ENCODE measurements at regions not wholly inside any gene's neighbourhood (a gene's known extent, or its start where the extent isn't known, plus 50 kb on each side); places are given as distances from the start of the nearest gene placed in this dataset.
A peak's percentile ranks its signal among the peaks of the same experiment; 100 is the strongest.
"Not testable (repeated sequence)": the region's sequence is repeated elsewhere in the genome, so short reads cannot be mapped to it uniquely, and the experiment has no call there.

DNA sequence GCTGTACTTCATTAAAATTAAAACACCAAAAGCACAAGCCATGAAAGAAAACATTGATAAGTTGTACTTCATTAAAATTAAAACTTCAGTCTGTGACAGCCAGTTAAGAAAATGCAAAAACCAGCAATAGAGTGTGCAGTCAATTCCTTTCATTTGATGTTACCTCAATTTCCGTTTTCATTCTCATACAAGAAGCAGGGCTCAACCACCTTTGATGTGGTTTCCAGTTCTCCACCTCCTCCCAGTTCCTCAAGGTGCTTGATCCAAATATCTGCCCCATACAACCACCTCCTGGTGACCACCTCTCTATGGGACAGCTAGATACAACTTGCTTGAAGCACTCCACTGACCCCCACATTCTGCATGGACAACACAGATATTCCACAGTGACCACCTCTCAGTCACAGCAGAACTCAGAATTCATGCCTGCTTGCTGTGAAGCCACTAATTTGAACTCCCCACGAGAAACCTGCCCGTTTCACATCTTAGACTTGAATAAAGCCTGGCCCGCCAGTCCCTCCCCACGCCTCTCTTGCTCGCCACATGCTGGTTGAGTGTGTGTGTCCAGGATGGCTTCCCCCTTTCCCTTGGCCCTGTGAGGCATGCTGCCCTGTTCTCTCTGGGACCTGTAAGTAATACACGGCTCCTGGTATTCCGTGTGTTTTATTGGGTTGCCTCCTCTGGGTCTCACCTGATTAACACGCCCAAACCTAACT lies 66.1 kb downstream of the FAM50B start:
- Mint-ChIP-seq H3K36me3 (peaks cover 5% of the 10 kb centered on the region), H3K27ac (no peak overlapping the region), H3K4me3 (peak overlapping the region; percentile 62), H3K4me1 (ENCODE audit: low read depth) (peaks cover 35% of the 10 kb centered on the region), H3K9me3 (ENCODE audit: low read depth) (no peaks in the 10 kb centered on the region), H3K27me3 (peaks cover 31% of the 10 kb centered on the region)

GRCh38 chr6:3916211-3916610 lies 67.0 kb downstream of the FAM50B start:
- no peaks in the 10 kb centered on the region for H3K9me3 Mint-ChIP-seq (ENCODE audit: low read depth)
- H3K36me3 Mint-ChIP-seq: peaks cover 5% of the 10 kb centered on the region
- H3K27me3 Mint-ChIP-seq: peaks cover 25% of the 10 kb centered on the region
- H3K4me1 Mint-ChIP-seq (ENCODE audit: low read depth): peaks cover 35% of the 10 kb centered on the region
- H3K4me3 Mint-ChIP-seq: no peak overlapping the region
- no peak overlapping the region for H3K27ac Mint-ChIP-seq

GRCh38 chr6:3916749-3917148 lies 67.6 kb downstream of the FAM50B start:
- H3K4me3 Mint-ChIP-seq; H3K27ac Mint-ChIP-seq; H3K36me3 Mint-ChIP-seq; H3K9me3 Mint-ChIP-seq (ENCODE audit: low read depth): not testable (repeated sequence)
- Mint-ChIP-seq H3K27me3 (peaks cover 19% of the 10 kb centered on the region), H3K4me1 (ENCODE audit: low read depth) (peaks cover 35% of the 10 kb centered on the region)

GRCh38 chr6:3918469-3918868 lies 69.3 kb downstream of the FAM50B start:
- Mint-ChIP-seq H3K9me3 (ENCODE audit: low read depth) (no peaks in the 10 kb centered on the region), H3K27me3 (peaks cover 5% of the 10 kb centered on the region), H3K36me3 (peaks cover 5% of the 10 kb centered on the region), H3K27ac (no peak overlapping the region), H3K4me1 (ENCODE audit: low read depth) (peaks cover 32% of the 10 kb centered on the region), H3K4me3 (no peak overlapping the region)

- H3K4me1 Mint-ChIP-seq (ENCODE audit: low read depth): peaks cover 27% of the 10 kb centered on the region
- peaks cover 4% of the 10 kb centered on the region for H3K27me3 Mint-ChIP-seq
- no peaks in the 10 kb centered on the region for H3K9me3 Mint-ChIP-seq (ENCODE audit: low read depth)
- peaks cover 5% of the 10 kb centered on the region for H3K36me3 Mint-ChIP-seq
- no peak overlapping the region for H3K4me3 Mint-ChIP-seq
- no peak overlapping the region for H3K27ac Mint-ChIP-seq
Observed at GRCh38 chr6:3919130-3919628, 70.0 kb downstream of the FAM50B start.

DNA sequence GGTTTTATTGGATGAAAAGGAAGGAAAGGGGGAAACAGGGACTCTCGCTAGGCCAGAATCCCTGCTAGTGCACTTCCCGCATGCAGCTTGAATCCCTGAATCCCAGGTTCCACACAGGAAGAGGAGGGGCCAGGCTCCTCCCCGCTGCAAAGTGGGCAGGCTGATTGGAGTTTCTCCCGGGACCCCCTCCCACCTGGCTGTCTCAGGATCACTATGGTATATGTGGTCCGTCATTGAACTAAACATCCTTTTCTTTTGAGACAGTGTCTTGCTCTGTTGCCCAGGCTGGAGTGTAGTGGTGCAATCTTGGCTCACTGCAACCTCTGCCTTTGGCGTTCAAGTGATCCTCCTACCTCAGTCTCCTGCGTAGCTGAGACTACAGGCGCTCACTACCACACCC lies 70.7 kb downstream of the FAM50B start:
- no peaks in the 10 kb centered on the region for H3K9me3 Mint-ChIP-seq (ENCODE audit: low read depth)
- peaks cover 21% of the 10 kb centered on the region for H3K4me1 Mint-ChIP-seq (ENCODE audit: low read depth)
- H3K36me3 Mint-ChIP-seq: peaks cover 5% of the 10 kb centered on the region
- no peak overlapping the region for H3K27ac Mint-ChIP-seq
- no peak overlapping the region for H3K4me3 Mint-ChIP-seq
- peaks cover 2% of the 10 kb centered on the region for H3K27me3 Mint-ChIP-seq

DNA sequence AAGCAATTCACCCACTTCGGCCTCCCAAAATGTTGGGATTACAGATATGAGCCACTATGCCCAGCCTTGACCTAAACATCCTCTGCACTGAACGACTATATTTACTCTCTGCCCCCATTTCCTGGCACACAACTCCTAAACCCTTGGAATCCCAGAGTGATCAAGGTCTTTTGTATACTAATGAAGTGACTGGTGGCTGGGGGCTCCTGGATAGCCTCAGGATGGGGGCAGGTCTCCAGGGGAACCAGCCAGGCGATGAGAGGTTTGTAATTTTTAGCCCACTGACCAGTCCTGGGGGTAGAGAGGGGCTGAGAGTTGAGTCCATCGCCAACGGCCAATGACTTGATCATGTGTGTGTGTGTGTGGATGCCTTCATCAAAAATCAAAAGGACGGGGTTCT lies 71.1 kb downstream of the FAM50B start:
- Mint-ChIP-seq H3K4me3 (no peak overlapping the region), H3K27me3 (peaks cover 2% of the 10 kb centered on the region), H3K4me1 (ENCODE audit: low read depth) (peaks cover 17% of the 10 kb centered on the region), H3K9me3 (ENCODE audit: low read depth) (no peaks in the 10 kb centered on the region), H3K27ac (no peak overlapping the region), H3K36me3 (peaks cover 5% of the 10 kb centered on the region)

DNA sequence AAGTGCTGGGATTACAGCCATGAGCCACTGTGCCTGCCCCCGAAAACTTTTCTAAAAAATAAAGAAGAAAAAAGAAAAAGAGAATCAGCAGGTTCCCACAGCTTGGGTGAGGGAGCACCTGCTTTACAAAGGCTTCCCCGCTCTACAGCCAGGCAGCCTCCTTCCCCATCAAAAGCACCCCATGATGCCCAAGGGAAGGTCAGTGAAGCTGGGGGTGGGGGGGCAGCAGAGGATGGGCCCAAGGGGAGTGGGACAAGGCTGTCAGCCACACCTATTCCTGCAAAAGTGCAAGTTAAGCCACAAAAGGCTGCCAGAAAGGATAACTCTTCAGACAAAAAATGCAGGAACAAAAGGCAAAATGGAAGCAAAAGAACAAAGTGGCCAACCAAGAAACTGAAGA lies 72.5 kb downstream of the FAM50B start:
- H3K36me3 Mint-ChIP-seq: peaks cover 5% of the 10 kb centered on the region
- no peaks in the 10 kb centered on the region for H3K9me3 Mint-ChIP-seq (ENCODE audit: low read depth)
- H3K27ac Mint-ChIP-seq: no peak overlapping the region
- H3K27me3 Mint-ChIP-seq: peaks cover 2% of the 10 kb centered on the region
- H3K4me1 Mint-ChIP-seq (ENCODE audit: low read depth): peaks cover 5% of the 10 kb centered on the region
- H3K4me3 Mint-ChIP-seq: no peak overlapping the region

DNA sequence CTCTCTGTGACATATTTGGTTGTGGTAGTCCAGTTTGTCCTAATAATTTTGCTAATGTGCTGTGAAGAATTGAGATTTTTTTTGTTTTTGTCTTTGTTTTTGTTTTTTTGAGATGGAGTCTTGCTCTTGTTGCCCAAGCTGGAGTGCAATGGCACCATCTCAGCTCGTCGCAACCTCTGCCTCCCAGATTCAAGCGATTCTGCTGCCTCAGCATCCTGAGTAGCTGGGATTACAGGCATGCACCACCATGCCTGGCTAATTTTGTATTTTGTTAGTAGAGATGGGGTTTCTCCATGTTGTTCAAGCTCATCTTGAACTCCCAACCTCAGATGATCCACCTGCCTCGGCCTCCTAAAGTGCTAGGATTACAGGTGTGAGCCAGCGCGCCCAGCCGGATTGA lies 73.4 kb downstream of the FAM50B start:
- H3K36me3 Mint-ChIP-seq; H3K9me3 Mint-ChIP-seq (ENCODE audit: low read depth): not testable (repeated sequence)

GRCh38 chr6:3925223-3926149 lies 76.3 kb downstream of the FAM50B start:
- H3K27me3 Mint-ChIP-seq; H3K4me3 Mint-ChIP-seq; H3K36me3 Mint-ChIP-seq; H3K9me3 Mint-ChIP-seq (ENCODE audit: low read depth); H3K27ac Mint-ChIP-seq; H3K4me1 Mint-ChIP-seq (ENCODE audit: low read depth): not testable (repeated sequence)

More for the DNA sequence above, 73.4 kb downstream of the FAM50B start:
- H3K4me3 Mint-ChIP-seq; H3K27me3 Mint-ChIP-seq; H3K27ac Mint-ChIP-seq; H3K4me1 Mint-ChIP-seq (ENCODE audit: low read depth): not testable (repeated sequence)

GRCh38 chr6:3926150-3926482 lies 76.9 kb downstream of the FAM50B start:
- Mint-ChIP-seq H3K27ac (no peak overlapping the region), H3K4me3 (no peak overlapping the region), H3K36me3 (no peaks in the 10 kb centered on the region), H3K27me3 (peaks cover 2% of the 10 kb centered on the region), H3K4me1 (ENCODE audit: low read depth) (no peaks in the 10 kb centered on the region), H3K9me3 (ENCODE audit: low read depth) (no peaks in the 10 kb centered on the region)

DNA sequence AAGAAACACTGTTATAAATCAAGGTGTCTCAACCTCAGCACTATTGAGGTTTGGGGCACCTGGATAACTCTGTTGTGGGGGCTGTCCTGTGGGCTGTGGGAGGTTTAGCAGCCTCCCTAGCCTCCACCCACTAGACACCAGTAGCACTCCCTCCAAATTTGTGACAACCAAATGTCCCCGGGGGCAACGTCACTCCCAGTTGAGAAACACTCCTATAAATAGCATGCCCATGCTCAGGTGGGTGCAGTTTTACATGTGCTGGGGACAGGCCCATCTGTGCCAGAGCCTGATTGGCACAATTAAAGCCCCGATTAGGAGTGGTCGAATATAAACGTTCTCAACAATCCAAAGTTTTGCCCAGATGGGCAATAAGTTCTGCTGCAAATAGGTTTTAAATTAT lies 78.9 kb downstream of the FAM50B start:
- Mint-ChIP-seq H3K27ac (no peak overlapping the region), H3K9me3 (ENCODE audit: low read depth) (no peaks in the 10 kb centered on the region), H3K27me3 (peaks cover 2% of the 10 kb centered on the region), H3K4me3 (no peak overlapping the region), H3K4me1 (ENCODE audit: low read depth) (no peaks in the 10 kb centered on the region), H3K36me3 (no peaks in the 10 kb centered on the region)

DNA sequence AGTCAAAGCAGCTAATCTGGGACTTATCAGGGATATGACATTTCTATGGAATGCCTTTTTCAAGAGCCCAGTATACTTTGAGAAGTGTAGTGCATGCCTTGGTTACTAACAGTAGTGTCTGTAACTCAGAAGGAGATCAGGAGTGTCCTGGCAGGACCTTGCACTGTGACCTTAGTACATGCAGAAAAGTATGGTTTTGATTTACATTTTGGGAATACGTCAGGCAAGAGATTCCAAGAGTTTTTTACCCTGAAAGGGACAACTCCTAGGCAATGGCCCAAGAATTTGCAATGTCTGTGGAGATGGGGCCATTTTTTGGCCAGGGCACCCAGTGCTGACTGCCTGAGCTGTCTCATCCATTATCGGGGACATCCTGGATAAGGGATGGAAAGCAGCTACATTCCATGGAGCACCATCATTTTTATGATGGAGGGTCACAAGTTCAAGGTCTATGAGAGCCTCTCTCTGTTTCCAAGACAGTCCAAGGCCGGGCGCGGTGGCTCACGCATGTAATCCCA lies 80.2 kb downstream of the FAM50B start:
- Mint-ChIP-seq H3K36me3 (no peaks in the 10 kb centered on the region), H3K4me1 (ENCODE audit: low read depth) (no peaks in the 10 kb centered on the region), H3K9me3 (ENCODE audit: low read depth) (no peaks in the 10 kb centered on the region), H3K4me3 (no peak overlapping the region), H3K27me3 (no peaks in the 10 kb centered on the region), H3K27ac (no peak overlapping the region)

GRCh38 chr6:3937438-3937837 lies 88.3 kb downstream of the FAM50B start:
- Mint-ChIP-seq H3K36me3 (no peaks in the 10 kb centered on the region), H3K4me3 (no peak overlapping the region), H3K9me3 (ENCODE audit: low read depth) (no peaks in the 10 kb centered on the region), H3K27me3 (peaks cover 16% of the 10 kb centered on the region), H3K4me1 (ENCODE audit: low read depth) (no peaks in the 10 kb centered on the region), H3K27ac (no peak overlapping the region)

- Mint-ChIP-seq H3K36me3 (no peaks in the 10 kb centered on the region), H3K27ac (no peak overlapping the region), H3K9me3 (ENCODE audit: low read depth) (no peaks in the 10 kb centered on the region), H3K27me3 (peaks cover 17% of the 10 kb centered on the region), H3K4me3 (no peak overlapping the region), H3K4me1 (ENCODE audit: low read depth) (peaks cover 4% of the 10 kb centered on the region)
Observed at GRCh38 chr6:3938715-3939367, 89.7 kb downstream of the FAM50B start.
